ENCODE measurements at regions not wholly inside any gene's neighbourhood (a gene's known extent, or its start where the extent isn't known, plus 50 kb on each side); places are given as distances from the start of the nearest gene placed in this dataset.
"Not testable (repeated sequence)": the region's sequence is repeated elsewhere in the genome, so short reads cannot be mapped to it uniquely, and the experiment has no call there.

DNA sequence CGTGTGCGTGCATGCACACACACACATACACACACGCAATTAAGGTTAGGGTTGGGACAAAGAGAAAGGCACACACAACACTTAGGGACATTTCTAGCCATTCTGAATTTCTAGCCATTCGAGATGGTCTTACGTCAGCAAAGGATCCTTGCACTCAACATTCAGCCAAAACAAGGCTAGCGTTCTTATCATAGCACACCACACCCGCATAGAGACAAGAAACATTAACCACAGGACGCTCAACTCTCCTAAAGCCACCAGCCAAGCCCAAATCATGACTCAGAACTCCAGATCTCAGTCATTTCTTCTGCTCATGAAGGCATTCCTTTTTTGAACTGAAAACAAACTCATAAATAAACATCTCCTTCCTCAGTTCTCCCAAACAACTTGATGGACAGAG, 106.8 kb downstream of the LMO4 start:
- no peak for DNase-seq (ENCODE audit: low spot score)
- H4K20me1 ChIP-seq (ENCODE audit: insufficient read depth, low read length) = no peaks in the 10 kb centered on the region
- no peak for TF ChIP-seq EZH2phosphoT487 (IDR thresholded peaks at IDR 0.05; ENCODE audit: borderline replicate concordance, low read depth, low read length)
- TF ChIP-seq, protein P1, sequence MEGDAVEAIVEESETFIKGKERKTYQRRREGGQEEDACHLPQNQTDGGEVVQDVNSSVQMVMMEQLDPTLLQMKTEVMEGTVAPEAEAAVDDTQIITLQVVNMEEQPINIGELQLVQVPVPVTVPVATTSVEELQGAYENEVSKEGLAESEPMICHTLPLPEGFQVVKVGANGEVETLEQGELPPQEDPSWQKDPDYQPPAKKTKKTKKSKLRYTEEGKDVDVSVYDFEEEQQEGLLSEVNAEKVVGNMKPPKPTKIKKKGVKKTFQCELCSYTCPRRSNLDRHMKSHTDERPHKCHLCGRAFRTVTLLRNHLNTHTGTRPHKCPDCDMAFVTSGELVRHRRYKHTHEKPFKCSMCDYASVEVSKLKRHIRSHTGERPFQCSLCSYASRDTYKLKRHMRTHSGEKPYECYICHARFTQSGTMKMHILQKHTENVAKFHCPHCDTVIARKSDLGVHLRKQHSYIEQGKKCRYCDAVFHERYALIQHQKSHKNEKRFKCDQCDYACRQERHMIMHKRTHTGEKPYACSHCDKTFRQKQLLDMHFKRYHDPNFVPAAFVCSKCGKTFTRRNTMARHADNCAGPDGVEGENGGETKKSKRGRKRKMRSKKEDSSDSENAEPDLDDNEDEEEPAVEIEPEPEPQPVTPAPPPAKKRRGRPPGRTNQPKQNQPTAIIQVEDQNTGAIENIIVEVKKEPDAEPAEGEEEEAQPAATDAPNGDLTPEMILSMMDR (conservative IDR thresholded peaks at IDR 0.05; ENCODE audit: low read length) = no peak
- no TSS peak for BruUV-seq (replicated peaks)
- no peaks in the 10 kb centered on the region for H3K4me1 ChIP-seq (ENCODE audit: insufficient read depth, low read length, poor library complexity, severe bottlenecking)
- no peaks in the 10 kb centered on the region for H3K9me3 ChIP-seq (ENCODE audit: low read length)
- ChIA-PET CTCF (ENCODE audit: unreplicated experiment) (no interaction called here), POLR2A (interaction anchor here (0.6 kb wide), 1 partner anchor 304 kb away, joined by 4 read pairs; no protein-coding TSS in a partner anchor)
- no peak overlapping the region for H3K4me2 ChIP-seq (ENCODE audit: low read length)
- no peaks in the 10 kb centered on the region for H3K36me3 ChIP-seq (ENCODE audit: insufficient read depth, low read length)
- no peaks in the 10 kb centered on the region for H3K79me2 ChIP-seq (ENCODE audit: insufficient read depth, low read depth, low read length)
- H2AFZ ChIP-seq (ENCODE audit: low read length) = no peak overlapping the region
- no peaks in the 10 kb centered on the region for H3K9me2 ChIP-seq (ENCODE audit: insufficient read depth, low read length)
- no peak overlapping the region for H3K27ac ChIP-seq (ENCODE audit: low read depth, low read length, poor library complexity, severe bottlenecking)
- intact Hi-C loops (cut with micrococcal nuclease; ENCODE audit: unreplicated experiment) = no loop called here
- H3K4me3 ChIP-seq (ENCODE audit: low read depth, low read length, poor library complexity, severe bottlenecking) = no peak overlapping the region

DNA sequence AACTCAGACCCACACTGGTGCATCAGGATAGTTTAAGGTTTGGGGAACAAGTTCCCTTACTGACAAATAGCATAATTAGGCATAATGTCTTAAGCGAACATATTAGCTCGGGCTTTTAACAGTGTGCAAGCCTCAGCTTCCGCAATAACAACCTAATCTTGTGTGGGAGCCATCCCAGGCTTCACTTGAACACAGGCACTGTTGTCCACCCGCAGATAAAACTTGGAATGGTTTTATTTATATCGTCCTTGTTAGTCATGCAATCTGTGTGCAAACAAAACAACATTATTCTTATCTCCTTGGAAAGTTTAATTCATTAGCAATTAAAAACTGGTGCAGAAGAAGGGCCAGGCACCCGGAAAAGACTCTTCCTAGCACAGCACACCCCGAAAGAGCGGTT, 107.4 kb downstream of the LMO4 start:
- H3K4me3 ChIP-seq (ENCODE audit: low read depth, low read length, poor library complexity, severe bottlenecking); H3K27ac ChIP-seq (ENCODE audit: low read depth, low read length, poor library complexity, severe bottlenecking); H3K9me3 ChIP-seq (ENCODE audit: low read length); H3K4me2 ChIP-seq (ENCODE audit: low read length); BruUV-seq (replicated peaks); H3K36me3 ChIP-seq (ENCODE audit: insufficient read depth, low read length); intact Hi-C loops (cut with micrococcal nuclease; ENCODE audit: unreplicated experiment); H2AFZ ChIP-seq (ENCODE audit: low read length); DNase-seq (ENCODE audit: low spot score); H3K4me1 ChIP-seq (ENCODE audit: insufficient read depth, low read length, poor library complexity, severe bottlenecking); CTCF ChIA-PET (ENCODE audit: unreplicated experiment); H3K79me2 ChIP-seq (ENCODE audit: insufficient read depth, low read depth, low read length); H3K9me2 ChIP-seq (ENCODE audit: insufficient read depth, low read length); H4K20me1 ChIP-seq (ENCODE audit: insufficient read depth, low read length): not testable (repeated sequence)
- POLR2A ChIA-PET = interaction anchor here (0.6 to 1.5 kb wide), 2 partner anchors 106 to 303 kb away, joined by 3 to 4 read pairs; no protein-coding TSS in a partner anchor

DNA sequence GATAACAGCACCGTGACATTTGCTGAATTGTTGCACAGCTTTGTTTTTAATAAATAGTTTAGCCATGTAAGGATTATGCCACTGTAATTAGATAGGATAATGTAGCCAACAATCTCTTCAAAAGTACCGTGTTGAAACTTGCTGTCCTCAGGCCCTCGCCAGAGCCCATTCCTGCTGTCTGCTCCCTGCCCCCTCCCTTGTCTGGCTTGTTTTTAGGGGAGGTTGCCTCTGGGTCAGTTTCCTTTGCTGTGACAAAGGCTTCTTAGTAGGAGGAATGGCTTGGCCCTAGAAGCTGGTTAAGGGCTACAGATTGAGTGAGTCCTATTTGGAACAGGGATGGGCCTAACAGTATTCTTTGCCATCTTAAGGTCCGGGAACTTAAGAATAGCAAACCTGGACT, 107.9 kb downstream of the LMO4 start:
- H2AFZ ChIP-seq (ENCODE audit: low read length) = no peak overlapping the region
- H3K79me2 ChIP-seq (ENCODE audit: insufficient read depth, low read depth, low read length) = no peaks in the 10 kb centered on the region
- H3K4me3 ChIP-seq (ENCODE audit: low read depth, low read length, poor library complexity, severe bottlenecking) = no peak overlapping the region
- H3K4me1 ChIP-seq (ENCODE audit: insufficient read depth, low read length, poor library complexity, severe bottlenecking) = no peaks in the 10 kb centered on the region
- H3K27ac ChIP-seq (ENCODE audit: low read depth, low read length, poor library complexity, severe bottlenecking) = no peak overlapping the region
- TF ChIP-seq, protein P1 (conservative IDR thresholded peaks at IDR 0.05; ENCODE audit: low read length) = no peak
- no peak for TF ChIP-seq EZH2phosphoT487 (IDR thresholded peaks at IDR 0.05; ENCODE audit: borderline replicate concordance, low read depth, low read length)
- intact Hi-C loops (cut with micrococcal nuclease; ENCODE audit: unreplicated experiment) = no loop called here
- H3K4me2 ChIP-seq (ENCODE audit: low read length) = no peak overlapping the region
- no peaks in the 10 kb centered on the region for H3K9me2 ChIP-seq (ENCODE audit: insufficient read depth, low read length)
- H3K9me3 ChIP-seq (ENCODE audit: low read length) = no peaks in the 10 kb centered on the region
- ChIA-PET CTCF (ENCODE audit: unreplicated experiment) (no interaction called here), POLR2A (interaction anchor here (1.5 kb wide), 1 partner anchor 106 kb away, joined by 3 read pairs; no protein-coding TSS in a partner anchor)
- no TSS peak for BruUV-seq (replicated peaks)
- H4K20me1 ChIP-seq (ENCODE audit: insufficient read depth, low read length) = no peaks in the 10 kb centered on the region
- no peak for DNase-seq (ENCODE audit: low spot score)
- H3K36me3 ChIP-seq (ENCODE audit: insufficient read depth, low read length) = no peaks in the 10 kb centered on the region

Measured in OCI-LY7 (cell line).